Neuronal stem cell (in vitro differentiated cells): ENCODE measurements at regions not wholly inside any gene's neighbourhood (a gene's known extent, or its start where the extent isn't known, plus 50 kb on each side); places are given as distances from the start of the nearest gene placed in this dataset.

Experiments
- DNase-seq: peaks from one replicate; pipeline ENCODE4 v3.0.0-alpha.2; 2013; ENCODE audit warnings: low spot score
- H2AFZ ChIP-seq: one replicate; pipeline ENCODE4 v1.6.1; 2013; ENCODE audit warnings: mild to moderate bottlenecking, low read length, inconsistent platforms
- H2AK5ac ChIP-seq: 2 replicates; pipeline ENCODE4 v1.6.1; 2013; ENCODE audit warnings: low read depth, mild to moderate bottlenecking, inconsistent platforms, low read length, moderate library complexity, mixed read lengths
- H2BK120ac ChIP-seq: 2 replicates; pipeline ENCODE4 v1.6.1; 2013; ENCODE audit warnings: low read depth, mild to moderate bottlenecking, inconsistent platforms, low read length, moderate library complexity, mixed read lengths
- H2BK12ac ChIP-seq: one replicate; pipeline ENCODE4 v1.6.1; 2013; ENCODE audit warnings: low read length, inconsistent platforms
- H2BK15ac ChIP-seq: 2 replicates; pipeline ENCODE4 v1.6.1; 2013; ENCODE audit warnings: mild to moderate bottlenecking, low read length, inconsistent platforms, mixed read lengths
- H2BK5ac ChIP-seq: one replicate; pipeline ENCODE4 v1.6.1; 2013; ENCODE audit warnings: inconsistent platforms, mild to moderate bottlenecking, low read length, moderate library complexity
- H3K14ac ChIP-seq: one replicate; pipeline ENCODE4 v1.6.1; 2013; ENCODE audit warnings: low read length, inconsistent platforms
- H3K18ac ChIP-seq: 2 replicates; pipeline ENCODE4 v1.6.1; 2013; ENCODE audit warnings: low read length, inconsistent platforms
- H3K23ac ChIP-seq: 2 replicates; pipeline ENCODE4 v1.6.1; 2013; ENCODE audit warnings: low read depth, mild to moderate bottlenecking, mixed read lengths, low read length, inconsistent platforms; ENCODE audit not compliant: poor library complexity
- H3K27ac ChIP-seq: replicated peaks from 3 replicates; pipeline ENCODE4 v1.5.1; 2013; ENCODE audit warnings: low read length, inconsistent platforms
- H3K27me3 ChIP-seq, 3 experiments: 2 replicates each; pipeline ENCODE4 v1.6.1; 2013; ENCODE audit warnings: low read length in 3 of 3, mild to moderate bottlenecking in 2 of 3, inconsistent platforms in 1 of 3, low read depth in 1 of 3, mixed read lengths in 1 of 3, moderate library complexity in 1 of 3; ENCODE audit not compliant: control insufficient read depth in 3 of 3, insufficient read depth in 3 of 3
- H3K36me3 ChIP-seq, 2 donors: replicated peaks in 1 of 2; 2 replicates each; pipeline ENCODE4 v1.6.1; 2013; ENCODE audit warnings: low read length in 2 of 2; ENCODE audit not compliant: control insufficient read depth in 2 of 2, insufficient read depth in 2 of 2
- H3K4ac ChIP-seq: 2 replicates; pipeline ENCODE4 v1.6.1; 2013; ENCODE audit warnings: inconsistent platforms, mild to moderate bottlenecking, low read length, moderate library complexity
- H3K4me1 ChIP-seq, 2 donors: 1 replicate in 1 of 2; 2 replicates in 1 of 2; pipeline ENCODE4 v1.6.1; 2013; ENCODE audit warnings: low read length in 2 of 2, low read depth in 1 of 2; ENCODE audit not compliant: control insufficient read depth in 2 of 2, insufficient read depth in 1 of 2
- H3K4me2 ChIP-seq: one replicate; pipeline ENCODE4 v1.6.1; 2013; ENCODE audit warnings: mild to moderate bottlenecking, low read length, inconsistent platforms; ENCODE audit not compliant: insufficient read depth, poor library complexity, severe bottlenecking
- H3K4me3 ChIP-seq, 2 donors: 2 replicates each; pipeline ENCODE4 v1.5.1; 2013; ENCODE audit warnings: low read length in 2 of 2, mild to moderate bottlenecking in 2 of 2, inconsistent platforms in 1 of 2, moderate library complexity in 1 of 2
- H3K79me1 ChIP-seq: one replicate; pipeline ENCODE4 v1.6.1; 2013; ENCODE audit warnings: low read depth, mild to moderate bottlenecking, inconsistent platforms, low read length, moderate library complexity
- H3K9ac ChIP-seq: one replicate; pipeline ENCODE4 v1.6.1; 2013; ENCODE audit warnings: mild to moderate bottlenecking, low read depth, low read length, inconsistent platforms; ENCODE audit not compliant: poor library complexity
- H3K9me3 ChIP-seq, 2 donors: replicated peaks in 1 of 2; 2 replicates each; pipeline versions ENCODE3 to v1.6.1; 2013; ENCODE audit warnings: low read length in 2 of 2, mild to moderate bottlenecking in 2 of 2, inconsistent platforms in 1 of 2, low read depth in 1 of 2, mixed read lengths in 1 of 2, moderate library complexity in 1 of 2; ENCODE audit not compliant: control insufficient read depth in 2 of 2, insufficient read depth in 1 of 2
- H4K8ac ChIP-seq: one replicate; pipeline ENCODE4 v1.6.1; 2013; ENCODE audit warnings: low read depth, mild to moderate bottlenecking, inconsistent platforms, low read length, moderate library complexity
- H4K91ac ChIP-seq: one replicate; pipeline ENCODE4 v1.6.1; 2013; ENCODE audit warnings: low read length, low read depth, mild to moderate bottlenecking, inconsistent platforms; ENCODE audit not compliant: poor library complexity
- WGBS, 2 donors: extraction: QIAGEN DNeasy Blood & Tissue Kit; methylation state at CpG; one replicate each; pipeline ENCODE4 v1.1.7; 2013; ENCODE audit warnings: missing lambda C conversion rate in 2 of 2, mixed read lengths in 1 of 2; ENCODE audit not compliant: insufficient read length in 2 of 2, insufficient replicate concordance in 1 of 2; ENCODE audit errors: extremely low coverage in 2 of 2; 5-methylcytosine and 5-hydroxymethylcytosine counted together

DNA sequence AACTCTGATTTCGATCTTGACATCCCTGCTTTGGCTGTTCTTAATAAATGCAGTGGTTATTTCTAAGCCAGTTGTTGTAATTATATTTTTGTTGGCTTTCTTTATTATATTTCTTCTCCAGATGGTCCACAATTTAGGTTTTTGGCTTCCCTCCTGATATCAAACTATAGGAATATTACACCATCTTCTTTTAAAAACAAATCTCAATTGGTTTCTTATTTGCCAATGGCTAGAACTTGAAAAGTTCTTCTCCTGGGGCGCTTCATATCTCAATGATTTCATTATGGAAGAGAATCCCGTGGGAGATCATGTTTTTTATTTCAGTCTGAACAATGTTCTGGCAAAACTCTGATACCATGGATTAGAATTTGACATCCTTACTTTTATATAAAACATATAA is 292.3 kb downstream of the FLRT2 start:
- Histone ChIP-seq H3K27ac (no peak overlapping the region), H2BK5ac (no peak overlapping the region), H2BK120ac (no peak overlapping the region), H2AK5ac (no peak overlapping the region), H3K4me1 (peaks cover 0 to 4% of the 10 kb centered on the region in 2 donors), H2AFZ (no peak overlapping the region), H3K4me3 (no peak overlapping the region), H3K9me3 (no peaks in the 10 kb centered on the region), H3K18ac (no peak overlapping the region), H3K23ac (no peak overlapping the region), H4K91ac (no peak overlapping the region), H3K9ac (no peak overlapping the region), H3K36me3 (no peaks in the 10 kb centered on the region), H2BK12ac (no peak overlapping the region), H3K27me3 (no peaks in the 10 kb centered on the region), H3K14ac (no peak overlapping the region), H4K8ac (no peak overlapping the region), H3K4me2 (no peak overlapping the region), H3K79me1 (no peaks in the 10 kb centered on the region), H2BK15ac (no peak overlapping the region), H3K4ac (no peak overlapping the region)
- no CpG with 5 or more reads among the region's 3 CpGs for WGBS, 2 donors
- DNase-seq, result no peak

DNA sequence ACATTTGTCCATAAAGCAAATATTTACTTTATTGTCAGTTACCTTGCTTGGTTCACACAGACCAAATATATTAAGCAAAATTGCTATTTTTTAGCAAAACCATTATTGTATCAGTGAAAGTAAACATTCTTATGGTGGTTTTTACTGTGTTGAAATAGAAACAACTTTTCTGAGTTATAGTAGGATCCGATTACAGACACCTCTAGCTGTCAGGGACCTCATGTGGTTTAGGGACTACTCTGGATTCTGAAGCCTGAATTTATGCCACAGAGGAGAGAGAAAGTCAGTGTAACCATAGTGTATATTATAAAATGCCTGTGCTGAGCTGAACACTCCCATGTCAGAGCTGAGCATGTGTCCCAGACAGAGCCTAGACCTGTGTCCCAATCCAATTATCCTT is 287.5 kb downstream of the FLRT2 start:
- Histone ChIP-seq H2BK12ac (no peak overlapping the region), H3K9ac (no peak overlapping the region), H3K4ac (no peak overlapping the region), H3K27ac (no peak overlapping the region), H2BK120ac (no peak overlapping the region), H3K23ac (no peak overlapping the region), H3K4me1 (no peaks in the 10 kb centered on the region), H4K91ac (no peak overlapping the region), H2BK15ac (no peak overlapping the region), H3K27me3 (no peaks in the 10 kb centered on the region), H4K8ac (no peak overlapping the region), H3K14ac (no peak overlapping the region), H3K36me3 (no peaks in the 10 kb centered on the region), H2AK5ac (no peak overlapping the region), H3K79me1 (no peaks in the 10 kb centered on the region), H2BK5ac (no peak overlapping the region), H3K4me2 (no peak overlapping the region), H3K9me3 (no peaks in the 10 kb centered on the region), H3K4me3 (no peak overlapping the region), H3K18ac (no peak overlapping the region), H2AFZ (no peak overlapping the region)
- WGBS, 2 donors, result no CpG with 5 or more reads among the region's 1 CpG
- DNase-seq, result no peak

DNA sequence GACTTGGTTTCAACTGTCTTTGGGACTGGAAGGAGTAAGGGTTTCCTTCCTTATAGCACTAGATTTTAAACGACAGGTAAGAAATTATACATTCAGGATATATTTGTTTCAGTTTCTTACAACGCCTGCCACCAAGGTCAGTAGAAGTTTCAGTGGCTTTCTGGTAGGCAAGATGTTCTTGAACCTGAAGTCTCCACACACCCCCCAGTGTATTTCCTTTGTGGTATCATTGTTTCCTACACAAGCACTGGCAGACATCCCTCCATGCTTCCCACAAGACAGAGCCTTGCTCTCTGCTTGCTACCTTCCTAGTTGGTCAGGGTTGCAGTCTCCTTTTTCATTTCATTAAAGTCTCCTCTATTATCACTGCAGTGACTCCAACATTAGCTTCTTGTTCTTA is 283.1 kb downstream of the FLRT2 start:
- H3K23ac ChIP-seq, result no peak overlapping the region
- H3K9ac ChIP-seq, result no peak overlapping the region
- no peak overlapping the region for H4K91ac ChIP-seq
- H2BK15ac ChIP-seq, result no peak overlapping the region
- peaks cover 0 to 2% of the 10 kb centered on the region in 2 donors for H3K4me1 ChIP-seq
- H3K4ac ChIP-seq, result no peak overlapping the region
- no peaks in the 10 kb centered on the region for H3K79me1 ChIP-seq
- no peak overlapping the region for H3K4me2 ChIP-seq
- DNase-seq, result no peak
- H3K18ac ChIP-seq, result no peak overlapping the region
- no peaks in the 10 kb centered on the region for H3K36me3 ChIP-seq
- H3K14ac ChIP-seq, result no peak overlapping the region
- no peaks in the 10 kb centered on the region for H3K27me3 ChIP-seq
- no peak overlapping the region for H2BK120ac ChIP-seq
- no peak overlapping the region for H2BK5ac ChIP-seq
- H4K8ac ChIP-seq, result no peak overlapping the region
- H2AK5ac ChIP-seq, result no peak overlapping the region
- no peak overlapping the region for H2AFZ ChIP-seq
- H3K4me3 ChIP-seq, result no peak overlapping the region
- WGBS, 2 donors, result no CpG with 5 or more reads among the region's 2 CpGs
- H2BK12ac ChIP-seq, result no peak overlapping the region
- no peaks in the 10 kb centered on the region for H3K9me3 ChIP-seq
- H3K27ac ChIP-seq, result no peak overlapping the region

DNA sequence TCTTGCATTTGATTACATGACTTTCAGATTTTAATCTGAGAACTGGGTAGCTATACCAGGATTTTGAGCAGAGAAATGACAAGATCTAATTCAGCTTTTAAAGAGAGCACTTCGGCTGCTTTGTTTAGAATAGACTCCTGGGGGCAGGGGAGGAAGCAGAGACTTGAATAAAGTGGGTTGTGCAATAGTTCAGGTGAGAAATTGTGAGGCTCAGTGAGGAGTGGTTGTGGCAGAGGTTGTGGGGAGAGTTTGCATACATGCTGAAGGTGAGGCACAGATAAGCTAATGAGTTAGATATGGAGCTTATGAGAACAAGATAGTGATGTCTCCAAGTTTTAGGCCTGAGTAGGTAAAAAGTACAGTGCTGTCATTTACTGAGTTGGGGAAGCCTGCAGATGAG is 281.4 kb downstream of the FLRT2 start:
- H2AFZ ChIP-seq, result no peak overlapping the region
- H4K91ac ChIP-seq, result no peak overlapping the region
- H2BK120ac ChIP-seq, result no peak overlapping the region
- no peaks in the 10 kb centered on the region for H3K79me1 ChIP-seq
- no peak overlapping the region for H3K4ac ChIP-seq
- H3K9me3 ChIP-seq, result no peaks in the 10 kb centered on the region
- no peak overlapping the region for H2BK12ac ChIP-seq
- no peak overlapping the region for H2AK5ac ChIP-seq
- peaks cover 0 to 2% of the 10 kb centered on the region in 2 donors for H3K4me1 ChIP-seq
- H2BK15ac ChIP-seq, result no peak overlapping the region
- H3K4me3 ChIP-seq, result no peak overlapping the region
- no peak overlapping the region for H4K8ac ChIP-seq
- H2BK5ac ChIP-seq, result no peak overlapping the region
- DNase-seq, result no peak
- H3K36me3 ChIP-seq, result no peaks in the 10 kb centered on the region
- no peak overlapping the region for H3K18ac ChIP-seq
- no peak overlapping the region for H3K9ac ChIP-seq
- WGBS, 2 donors, result no CpG with 5 or more reads among the region's 1 CpG
- no peak overlapping the region for H3K27ac ChIP-seq
- no peak overlapping the region for H3K4me2 ChIP-seq
- H3K23ac ChIP-seq, result no peak overlapping the region
- no peaks in the 10 kb centered on the region for H3K27me3 ChIP-seq
- H3K14ac ChIP-seq, result no peak overlapping the region
